ENCODE measurements at regions not wholly inside any gene's neighbourhood (a gene's known extent, or its start where the extent isn't known, plus 50 kb on each side); places are given as distances from the start of the nearest gene placed in this dataset.

DNA sequence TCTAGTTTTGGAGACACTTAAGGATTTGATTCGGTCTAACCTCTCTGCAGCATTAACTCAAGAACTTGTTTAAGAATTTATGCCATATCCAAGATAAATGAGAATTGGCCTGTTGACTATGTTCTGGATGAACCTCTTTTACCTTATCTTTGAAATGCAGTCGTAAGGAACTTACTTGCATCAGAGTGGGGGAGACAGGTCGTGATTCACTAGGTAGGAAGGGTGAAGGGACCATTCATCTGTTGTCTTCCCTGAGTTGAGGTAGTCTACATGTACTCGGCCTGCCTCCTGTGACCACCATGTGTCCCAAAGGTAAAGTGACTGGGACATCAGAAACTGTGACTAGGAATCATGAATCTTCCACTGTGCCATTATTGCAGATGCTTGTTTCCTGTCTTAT lies 248.0 kb upstream of the P2RY1 start:
- FAIRE-seq: no peak
- intact Hi-C loops (cut with DNase I): no loop called here
- H3K9me3 ChIP-seq: no peaks in the 10 kb centered on the region

DNA sequence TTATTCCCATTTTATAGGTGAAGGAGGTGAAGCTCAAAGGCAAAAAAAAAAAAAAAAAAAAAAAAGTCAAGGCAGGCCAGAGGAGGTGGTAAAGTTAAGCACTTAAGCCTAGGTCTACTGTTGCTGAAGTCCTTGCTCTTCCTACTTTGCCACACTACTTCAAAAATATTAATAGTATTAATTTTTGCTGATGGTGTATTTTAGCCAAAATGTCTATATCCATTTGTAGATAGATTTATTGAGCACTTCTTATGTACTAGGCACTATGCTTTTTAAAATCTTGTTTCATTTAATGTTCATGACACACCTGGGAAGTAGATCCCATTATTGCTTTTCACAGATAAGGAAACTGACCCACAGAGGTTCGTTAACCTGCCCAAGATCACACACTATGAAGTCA lies 247.1 kb upstream of the P2RY1 start:
- intact Hi-C loops (cut with DNase I): no loop called here
- no peak overlapping the region for H3K27ac ChIP-seq

More for the DNA sequence above, 248.0 kb upstream of the P2RY1 start:
- ATAC-seq (no peak), DNase-seq (no peak)
- no peaks in the 10 kb centered on the region for H3K4me1 ChIP-seq
- no peaks in the 10 kb centered on the region for H3K27me3 ChIP-seq
- no peak overlapping the region for H3K4me3 ChIP-seq
- H3K36me3 ChIP-seq: no peaks in the 10 kb centered on the region
- H3K27ac ChIP-seq: no peak overlapping the region
- 67 to 75% methylated on average over 4 of the region's 4 CpGs for WGBS, 2 donors
- TF ChIP-seq, protein P1, sequence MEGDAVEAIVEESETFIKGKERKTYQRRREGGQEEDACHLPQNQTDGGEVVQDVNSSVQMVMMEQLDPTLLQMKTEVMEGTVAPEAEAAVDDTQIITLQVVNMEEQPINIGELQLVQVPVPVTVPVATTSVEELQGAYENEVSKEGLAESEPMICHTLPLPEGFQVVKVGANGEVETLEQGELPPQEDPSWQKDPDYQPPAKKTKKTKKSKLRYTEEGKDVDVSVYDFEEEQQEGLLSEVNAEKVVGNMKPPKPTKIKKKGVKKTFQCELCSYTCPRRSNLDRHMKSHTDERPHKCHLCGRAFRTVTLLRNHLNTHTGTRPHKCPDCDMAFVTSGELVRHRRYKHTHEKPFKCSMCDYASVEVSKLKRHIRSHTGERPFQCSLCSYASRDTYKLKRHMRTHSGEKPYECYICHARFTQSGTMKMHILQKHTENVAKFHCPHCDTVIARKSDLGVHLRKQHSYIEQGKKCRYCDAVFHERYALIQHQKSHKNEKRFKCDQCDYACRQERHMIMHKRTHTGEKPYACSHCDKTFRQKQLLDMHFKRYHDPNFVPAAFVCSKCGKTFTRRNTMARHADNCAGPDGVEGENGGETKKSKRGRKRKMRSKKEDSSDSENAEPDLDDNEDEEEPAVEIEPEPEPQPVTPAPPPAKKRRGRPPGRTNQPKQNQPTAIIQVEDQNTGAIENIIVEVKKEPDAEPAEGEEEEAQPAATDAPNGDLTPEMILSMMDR (IDR thresholded peaks at IDR 0.05): no peak

DNA sequence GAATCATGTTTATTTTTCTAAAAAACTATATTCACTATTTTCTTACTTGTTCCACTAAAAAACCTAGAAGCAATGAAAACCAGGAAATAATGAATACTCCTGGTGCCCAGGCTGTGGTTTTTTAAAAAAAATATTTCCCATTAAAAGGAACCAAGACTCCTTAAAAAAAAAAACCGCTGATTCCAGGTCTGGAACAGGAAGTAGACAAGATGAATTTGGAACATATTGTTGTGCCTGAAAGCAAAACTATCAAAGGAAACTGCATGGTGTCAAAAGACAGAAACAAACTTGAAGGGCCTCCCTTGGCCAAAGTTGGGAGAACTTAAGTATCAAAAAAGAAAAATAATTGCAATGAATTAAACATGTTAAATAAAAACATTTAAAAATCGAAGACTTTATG lies 245.3 kb upstream of the P2RY1 start:
- FAIRE-seq: no peak
- WGBS, 2 donors: 60 to 68% methylated on average over 2 of the region's 2 CpGs
- H3K9me3 ChIP-seq: no peaks in the 10 kb centered on the region
- intact Hi-C loops (cut with DNase I): no loop called here
- H3K27ac ChIP-seq: no peak overlapping the region
- H3K4me1 ChIP-seq: no peaks in the 10 kb centered on the region
- H3K4me3 ChIP-seq: no peak overlapping the region
- TF ChIP-seq, protein P1 (IDR thresholded peaks at IDR 0.05): no peak
- no peaks in the 10 kb centered on the region for H3K27me3 ChIP-seq
- H3K36me3 ChIP-seq: no peaks in the 10 kb centered on the region
- no peak for DNase-seq
- no peak for ATAC-seq

More for the DNA sequence above, 247.1 kb upstream of the P2RY1 start:
- 55 to 60% methylated on average over 1 of the region's 1 CpG for WGBS, 2 donors
- no peaks in the 10 kb centered on the region for H3K27me3 ChIP-seq
- TF ChIP-seq, protein P1 (IDR thresholded peaks at IDR 0.05): no peak
- DNase-seq (no peak), FAIRE-seq (no peak), ATAC-seq (no peak)
- no peaks in the 10 kb centered on the region for H3K36me3 ChIP-seq
- no peaks in the 10 kb centered on the region for H3K9me3 ChIP-seq
- H3K4me3 ChIP-seq: no peak overlapping the region
- no peaks in the 10 kb centered on the region for H3K4me1 ChIP-seq

DNA sequence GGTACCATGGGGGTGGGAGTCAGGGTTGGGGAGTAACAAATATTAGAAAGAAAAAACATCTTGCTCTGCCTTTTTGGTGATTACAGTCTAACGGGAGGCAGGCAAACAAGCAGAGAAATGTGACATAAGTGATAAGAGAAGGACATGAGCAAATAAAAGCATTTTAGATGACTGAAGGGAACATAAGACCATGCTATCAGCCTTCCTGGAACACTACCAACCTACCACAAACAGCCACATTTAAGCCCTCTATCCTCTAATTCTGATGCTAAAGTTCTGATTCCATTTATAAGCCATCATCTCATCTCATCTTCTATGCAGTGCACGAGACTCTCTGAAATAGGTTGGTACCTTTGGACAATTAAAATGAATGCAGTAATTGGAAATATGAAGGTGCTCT lies 243.4 kb upstream of the P2RY1 start:
- FAIRE-seq: no peak

DNA sequence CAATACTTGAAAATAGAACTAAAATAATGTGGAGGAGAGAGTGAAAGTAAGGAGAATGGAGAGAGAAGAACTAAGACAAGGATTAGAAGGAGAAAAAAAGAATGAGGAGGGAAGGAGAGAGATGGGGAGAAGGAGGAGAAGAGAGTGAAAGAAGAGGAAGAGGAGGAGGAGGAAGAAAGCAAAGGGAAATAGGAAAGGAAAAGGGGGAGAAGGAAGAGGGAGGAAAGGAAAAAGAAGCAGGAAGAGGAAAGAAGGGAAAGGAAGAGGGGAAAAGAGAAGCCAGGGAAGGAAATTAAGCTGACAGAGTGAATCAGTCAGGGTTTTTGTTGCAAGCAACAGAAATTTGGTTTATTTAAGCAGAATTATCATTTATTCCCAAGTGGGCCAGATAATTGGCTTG lies 241.7 kb upstream of the P2RY1 start:
- DNase-seq: no peak
- no peak for FAIRE-seq
- intact Hi-C loops (cut with DNase I): no loop called here
- no peak for ATAC-seq
- Histone ChIP-seq H3K9me3 (no peaks in the 10 kb centered on the region), H3K4me1 (peaks cover 0 to 8% (median 7%) of the 10 kb centered on the region in 3 donors), H3K27me3 (no peaks in the 10 kb centered on the region), H3K36me3 (no peaks in the 10 kb centered on the region), H3K27ac (no peak overlapping the region), H3K4me3 (no peak overlapping the region)
- TF ChIP-seq, protein P1 (IDR thresholded peaks at IDR 0.05): no peak

More for the DNA sequence above, 243.4 kb upstream of the P2RY1 start:
- intact Hi-C loops (cut with DNase I): no loop called here
- H3K9me3 ChIP-seq: no peaks in the 10 kb centered on the region
- no peaks in the 10 kb centered on the region for H3K27me3 ChIP-seq
- no peaks in the 10 kb centered on the region for H3K36me3 ChIP-seq
- ATAC-seq (no peak), DNase-seq (no peak)
- TF ChIP-seq, protein P1 (IDR thresholded peaks at IDR 0.05): no peak
- no peak overlapping the region for H3K27ac ChIP-seq
- WGBS, 2 donors: 32 to 40% methylated on average over 2 of the region's 2 CpGs
- H3K4me3 ChIP-seq: no peak overlapping the region
- peaks cover 0 to 4% (median 3%) of the 10 kb centered on the region in 3 donors for H3K4me1 ChIP-seq
